Erythroblast (primary cell): ENCODE measurements at regions not wholly inside any gene's neighbourhood (a gene's known extent, or its start where the extent isn't known, plus 50 kb on each side); places are given as distances from the start of the nearest gene placed in this dataset.

Experiments used
- GATA1 ChIP-seq: IDR thresholded peaks from 2 replicates; pipeline ENCODE4 v1.6.1; 2011; ENCODE audit warnings: low read depth, mild to moderate bottlenecking, control low read depth, low read length, moderate library complexity
- POLR2A ChIP-seq: IDR thresholded peaks from 2 replicates; pipeline ENCODE4 v1.6.1; 2011; ENCODE audit warnings: mild to moderate bottlenecking, low read length

DNA sequence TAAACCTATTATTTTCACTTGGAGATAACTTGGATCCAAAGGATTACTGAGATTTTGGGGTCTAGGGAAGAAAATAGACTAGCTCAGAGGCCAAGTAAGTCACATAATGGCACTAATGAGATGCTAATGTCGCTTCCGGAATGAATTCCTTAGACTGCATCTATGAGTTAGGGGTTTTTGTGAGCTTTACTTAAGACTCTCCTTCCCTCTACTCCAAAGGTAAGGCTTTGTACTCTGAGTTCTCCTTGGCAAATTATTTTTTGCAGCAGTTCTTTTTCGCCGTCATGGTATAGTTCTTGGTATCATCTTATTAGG lies 143.9 kb upstream of the KLF14 start:
- no peak for TF ChIP-seq POLR2A
- TF ChIP-seq GATA1: no peak
